Sigmoid colon (tissue), 4 donors: ENCODE measurements at regions not wholly inside any gene's neighbourhood (a gene's known extent, or its start where the extent isn't known, plus 50 kb on each side); places are given as distances from the start of the nearest gene placed in this dataset.
"Not testable (repeated sequence)": the region's sequence is repeated elsewhere in the genome, so short reads cannot be mapped to it uniquely, and the experiment has no call there.

Experiments used
- POLR2A ChIP-seq, 2 donors: fragments of 450-650 bp; IDR thresholded peaks; one replicate each; pipeline ENCODE4 v1.6.1; 2016; ENCODE audit warnings: antibody characterized with exemption in 2 of 2, mild to moderate bottlenecking in 2 of 2, moderate library complexity in 2 of 2
- POLR2AphosphoS5 ChIP-seq, 4 donors: sonication (generic); formaldehyde crosslinking; IDR thresholded peaks; one replicate each; pipeline ENCODE4 v1.6.1; 2017; ENCODE audit warnings: antibody characterized with exemption in 4 of 4
- TF ChIP-seq, protein P1 (sequence below), 4 experiments: fragments of 450-650 bp in 3 of 4; fragments of 200-600 bp in 1 of 4; IDR thresholded peaks; one replicate each; pipeline ENCODE4 v1.5.1; 2016 to 2019; ENCODE audit warnings: antibody characterized with exemption in 4 of 4, mild to moderate bottlenecking in 3 of 4, moderate library complexity in 2 of 4

DNA sequence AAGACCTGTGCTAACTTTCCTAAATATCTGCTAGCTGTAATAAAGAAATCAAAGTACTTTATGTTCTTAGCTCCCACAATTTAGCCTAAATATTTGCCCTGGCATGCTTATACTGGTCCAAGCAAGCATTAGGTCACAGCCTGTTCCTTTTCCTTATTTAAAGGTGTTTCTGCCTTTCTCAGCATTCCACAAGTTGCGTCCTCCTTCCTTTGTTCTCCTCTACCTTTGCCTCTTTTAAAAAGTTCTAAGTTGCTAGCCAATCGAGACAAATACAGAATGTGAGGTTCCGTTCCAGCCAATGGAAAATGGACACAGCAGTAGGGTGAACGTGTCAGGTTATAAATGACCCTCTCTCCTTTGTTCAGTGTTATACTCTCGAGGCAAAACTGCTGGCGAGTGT is 99.9 kb downstream of the KDR start:
- TF ChIP-seq, protein P1, sequence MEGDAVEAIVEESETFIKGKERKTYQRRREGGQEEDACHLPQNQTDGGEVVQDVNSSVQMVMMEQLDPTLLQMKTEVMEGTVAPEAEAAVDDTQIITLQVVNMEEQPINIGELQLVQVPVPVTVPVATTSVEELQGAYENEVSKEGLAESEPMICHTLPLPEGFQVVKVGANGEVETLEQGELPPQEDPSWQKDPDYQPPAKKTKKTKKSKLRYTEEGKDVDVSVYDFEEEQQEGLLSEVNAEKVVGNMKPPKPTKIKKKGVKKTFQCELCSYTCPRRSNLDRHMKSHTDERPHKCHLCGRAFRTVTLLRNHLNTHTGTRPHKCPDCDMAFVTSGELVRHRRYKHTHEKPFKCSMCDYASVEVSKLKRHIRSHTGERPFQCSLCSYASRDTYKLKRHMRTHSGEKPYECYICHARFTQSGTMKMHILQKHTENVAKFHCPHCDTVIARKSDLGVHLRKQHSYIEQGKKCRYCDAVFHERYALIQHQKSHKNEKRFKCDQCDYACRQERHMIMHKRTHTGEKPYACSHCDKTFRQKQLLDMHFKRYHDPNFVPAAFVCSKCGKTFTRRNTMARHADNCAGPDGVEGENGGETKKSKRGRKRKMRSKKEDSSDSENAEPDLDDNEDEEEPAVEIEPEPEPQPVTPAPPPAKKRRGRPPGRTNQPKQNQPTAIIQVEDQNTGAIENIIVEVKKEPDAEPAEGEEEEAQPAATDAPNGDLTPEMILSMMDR (IDR thresholded peaks at IDR 0.05), result not testable (repeated sequence)
- not testable (repeated sequence) for TF ChIP-seq POLR2A, POLR2AphosphoS5 (IDR thresholded peaks at IDR 0.05)
